GM23338 (cell line): ENCODE measurements at regions not wholly inside any gene's neighbourhood (a gene's known extent, or its start where the extent isn't known, plus 50 kb on each side); places are given as distances from the start of the nearest gene placed in this dataset.

Source experiments
- ATAC-seq: fragments of 200-7000 bp; cut with Tn5 transposase; 3 replicates; pipeline ENCODE4 v1.9.1; 2020
- DNase-seq: peaks from one replicate; pipeline ENCODE4 v3.0.0-alpha.2; 2015; ENCODE audit warnings: low spot score
- H2AFZ ChIP-seq: fragments of 200-600 bp; sonication (generic); 2 replicates; pipeline ENCODE4 v1.8.0; 2016; ENCODE audit warnings: antibody characterized with exemption, mild to moderate bottlenecking, moderate library complexity
- H3F3A ChIP-seq: fragments of 200-600 bp; sonication (generic); replicated peaks from 2 replicates; pipeline ENCODE4 v1.8.0; 2017; ENCODE audit warnings: antibody characterized with exemption, mixed run types, low read depth
- H3K27ac ChIP-seq: fragments of 200-600 bp; sonication (generic); 2 replicates; pipeline ENCODE4 v1.6.1; 2016; ENCODE audit warnings: low read depth
- H3K27me3 ChIP-seq: fragments of 200-600 bp; sonication (generic); 2 replicates; pipeline ENCODE4 v1.8.0; 2016; ENCODE audit warnings: mild to moderate bottlenecking, mixed run types, moderate library complexity; ENCODE audit not compliant: insufficient read depth
- H3K36me3 ChIP-seq: fragments of 200-600 bp; sonication (generic); 2 replicates; pipeline ENCODE4 v1.8.0; 2016; ENCODE audit warnings: mild to moderate bottlenecking; ENCODE audit not compliant: insufficient read depth
- H3K4me1 ChIP-seq: fragments of 200-600 bp; sonication (generic); 2 replicates; pipeline ENCODE4 v1.8.0; 2016; ENCODE audit warnings: mild to moderate bottlenecking, moderate library complexity; ENCODE audit not compliant: insufficient read depth
- H3K4me2 ChIP-seq: fragments of 200-600 bp; sonication (generic); 2 replicates; pipeline ENCODE4 v1.7.1; 2017; ENCODE audit warnings: mixed run types
- H3K4me3 ChIP-seq: fragments of 200-600 bp; sonication (generic); 2 replicates; pipeline ENCODE4 v1.6.1; 2016; ENCODE audit warnings: mixed run types
- H3K79me2 ChIP-seq: fragments of 200-600 bp; sonication (generic); replicated peaks from 2 replicates; pipeline ENCODE4 v1.8.0; 2017; ENCODE audit warnings: mild to moderate bottlenecking; ENCODE audit not compliant: insufficient read depth
- H3K9me2 ChIP-seq: fragments of 200-600 bp; sonication (generic); 2 replicates; pipeline ENCODE4 v1.8.0; 2017; ENCODE audit not compliant: insufficient read depth
- H4K20me1 ChIP-seq: fragments of 200-600 bp; sonication (generic); replicated peaks from 2 replicates; pipeline ENCODE4 v1.8.0; 2017; ENCODE audit warnings: mild to moderate bottlenecking; ENCODE audit not compliant: insufficient read depth
- H3K27ac Mint-ChIP-seq: 2 replicates; pipeline ENCODE4 v1.8.0; 2020; ENCODE audit warnings: inconsistent platforms, mild to moderate bottlenecking, moderate library complexity, mixed read lengths
- H3K27me3 Mint-ChIP-seq: 3 replicates; pipeline ENCODE4 v1.8.0; 2022; ENCODE audit warnings: low read depth, mild to moderate bottlenecking, moderate library complexity, mixed read lengths, inconsistent platforms; ENCODE audit not compliant: insufficient read depth, poor library complexity
- H3K36me3 Mint-ChIP-seq: 3 replicates; pipeline ENCODE4 v1.8.0; 2021; ENCODE audit warnings: low read depth, mild to moderate bottlenecking, inconsistent platforms, moderate library complexity, mixed read lengths
- H3K4me1 Mint-ChIP-seq: 3 replicates; pipeline ENCODE4 v1.8.0; 2020; ENCODE audit warnings: mild to moderate bottlenecking, inconsistent platforms, mixed read lengths
- H3K4me3 Mint-ChIP-seq: 3 replicates; pipeline ENCODE4 v1.8.0; 2021; ENCODE audit warnings: moderate library complexity, mild to moderate bottlenecking, inconsistent platforms, mixed read lengths
- H3K9me3 Mint-ChIP-seq: 3 replicates; pipeline ENCODE4 v1.8.0; 2020; ENCODE audit warnings: moderate library complexity, mild to moderate bottlenecking, inconsistent platforms, mixed read lengths
- JUNB ChIP-seq: IDR thresholded peaks from one replicate; pipeline ENCODE4 v1.6.1; 2016; ENCODE audit warnings: antibody characterized with exemption; ENCODE audit not compliant: unreplicated experiment
- POLR2AphosphoS5 ChIP-seq: IDR thresholded peaks from 2 replicates; pipeline ENCODE4 v1.6.1; 2016; ENCODE audit warnings: antibody characterized with exemption, low read depth
- STAT1 ChIP-seq: IDR thresholded peaks from one replicate; pipeline ENCODE4 v1.6.1; 2016; ENCODE audit warnings: antibody characterized with exemption; ENCODE audit not compliant: unreplicated experiment
- ZNF114 ChIP-seq: fragments of 250-450 bp; sonication (Bioruptor Pico); IDR thresholded peaks from 2 replicates; pipeline ENCODE4 v1.5.0; 2020; ENCODE audit warnings: mild to moderate bottlenecking, moderate library complexity
- TF ChIP-seq, protein P1 (sequence below): IDR thresholded peaks from 2 replicates; pipeline ENCODE4 v1.6.1; 2016; ENCODE audit warnings: antibody characterized with exemption
- TF ChIP-seq, protein P2 (sequence below): fragments of 250-450 bp; sonication (Bioruptor Pico); IDR thresholded peaks from 2 replicates; pipeline ENCODE4 v1.5.0; 2020; ENCODE audit warnings: mild to moderate bottlenecking, moderate library complexity
- TF ChIP-seq, protein P3 (sequence below), 2 experiments: fragments of 200-600 bp in 1 of 2; sonication (generic) in 1 of 2; conservative IDR thresholded peaks; 2 replicates each; pipeline versions ENCODE4 v1.5.1 to v1.6.1; 2016 to 2017; ENCODE audit warnings: antibody characterized with exemption in 2 of 2, low read depth in 2 of 2, mild to moderate bottlenecking in 2 of 2, moderate library complexity in 1 of 2

DNA sequence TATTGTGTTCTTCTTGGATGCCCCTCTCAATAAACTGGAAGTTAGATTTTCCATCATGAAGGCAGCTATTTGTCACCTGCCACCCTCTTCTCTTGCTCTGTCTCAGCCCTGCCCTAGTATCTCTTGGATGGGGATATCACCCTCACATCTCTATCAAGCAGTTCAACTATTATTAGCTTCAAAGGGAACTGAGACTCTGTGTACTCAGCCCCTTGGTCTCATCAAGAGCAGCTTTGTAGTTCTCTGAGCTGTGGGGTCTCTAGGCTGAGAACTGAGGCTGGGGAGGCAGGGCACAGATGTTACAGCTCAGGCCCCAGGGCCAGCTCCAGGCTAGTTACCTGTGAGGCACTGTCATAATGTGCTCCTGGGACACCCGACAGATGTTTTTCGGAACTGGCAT is 130.3 kb downstream of the DAD1 start:
- H3K27me3 Mint-ChIP-seq, result peaks cover 1% of the 10 kb centered on the region
- no peaks in the 10 kb centered on the region for H3K36me3 ChIP-seq
- H3K4me2 ChIP-seq, result no peak overlapping the region
- H3K79me2 ChIP-seq, result no peaks in the 10 kb centered on the region
- no peaks in the 10 kb centered on the region for H3K9me3 Mint-ChIP-seq
- H3K27me3 ChIP-seq, result no peaks in the 10 kb centered on the region
- H3K27ac ChIP-seq, result no peak overlapping the region
- H3K4me1 Mint-ChIP-seq, result no peaks in the 10 kb centered on the region
- 0 out of 2 replicates have a peak, but pooled peaks cover 2% of the 10 kb centered on the region for H3K9me2 ChIP-seq
- no peaks in the 10 kb centered on the region for H3K4me1 ChIP-seq
- H4K20me1 ChIP-seq, result no peaks in the 10 kb centered on the region
- no peak overlapping the region for H3K27ac Mint-ChIP-seq
- no peak overlapping the region for H3K4me3 ChIP-seq
- H2AFZ ChIP-seq, result no peak overlapping the region
- DNase-seq, result no peak
- no peak for ATAC-seq
- H3K4me3 Mint-ChIP-seq, result no peak overlapping the region
- no peaks in the 10 kb centered on the region for H3F3A ChIP-seq
- H3K36me3 Mint-ChIP-seq, result no peaks in the 10 kb centered on the region
- TF ChIP-seq, protein P1, sequence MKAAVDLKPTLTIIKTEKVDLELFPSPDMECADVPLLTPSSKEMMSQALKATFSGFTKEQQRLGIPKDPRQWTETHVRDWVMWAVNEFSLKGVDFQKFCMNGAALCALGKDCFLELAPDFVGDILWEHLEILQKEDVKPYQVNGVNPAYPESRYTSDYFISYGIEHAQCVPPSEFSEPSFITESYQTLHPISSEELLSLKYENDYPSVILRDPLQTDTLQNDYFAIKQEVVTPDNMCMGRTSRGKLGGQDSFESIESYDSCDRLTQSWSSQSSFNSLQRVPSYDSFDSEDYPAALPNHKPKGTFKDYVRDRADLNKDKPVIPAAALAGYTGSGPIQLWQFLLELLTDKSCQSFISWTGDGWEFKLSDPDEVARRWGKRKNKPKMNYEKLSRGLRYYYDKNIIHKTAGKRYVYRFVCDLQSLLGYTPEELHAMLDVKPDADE, result no peak
- TF ChIP-seq JUNB (no peak), STAT1 (no peak), ZNF114 (CRISPR knock-in tag) (no peak), POLR2AphosphoS5 (no peak)
- TF ChIP-seq, protein P2, sequence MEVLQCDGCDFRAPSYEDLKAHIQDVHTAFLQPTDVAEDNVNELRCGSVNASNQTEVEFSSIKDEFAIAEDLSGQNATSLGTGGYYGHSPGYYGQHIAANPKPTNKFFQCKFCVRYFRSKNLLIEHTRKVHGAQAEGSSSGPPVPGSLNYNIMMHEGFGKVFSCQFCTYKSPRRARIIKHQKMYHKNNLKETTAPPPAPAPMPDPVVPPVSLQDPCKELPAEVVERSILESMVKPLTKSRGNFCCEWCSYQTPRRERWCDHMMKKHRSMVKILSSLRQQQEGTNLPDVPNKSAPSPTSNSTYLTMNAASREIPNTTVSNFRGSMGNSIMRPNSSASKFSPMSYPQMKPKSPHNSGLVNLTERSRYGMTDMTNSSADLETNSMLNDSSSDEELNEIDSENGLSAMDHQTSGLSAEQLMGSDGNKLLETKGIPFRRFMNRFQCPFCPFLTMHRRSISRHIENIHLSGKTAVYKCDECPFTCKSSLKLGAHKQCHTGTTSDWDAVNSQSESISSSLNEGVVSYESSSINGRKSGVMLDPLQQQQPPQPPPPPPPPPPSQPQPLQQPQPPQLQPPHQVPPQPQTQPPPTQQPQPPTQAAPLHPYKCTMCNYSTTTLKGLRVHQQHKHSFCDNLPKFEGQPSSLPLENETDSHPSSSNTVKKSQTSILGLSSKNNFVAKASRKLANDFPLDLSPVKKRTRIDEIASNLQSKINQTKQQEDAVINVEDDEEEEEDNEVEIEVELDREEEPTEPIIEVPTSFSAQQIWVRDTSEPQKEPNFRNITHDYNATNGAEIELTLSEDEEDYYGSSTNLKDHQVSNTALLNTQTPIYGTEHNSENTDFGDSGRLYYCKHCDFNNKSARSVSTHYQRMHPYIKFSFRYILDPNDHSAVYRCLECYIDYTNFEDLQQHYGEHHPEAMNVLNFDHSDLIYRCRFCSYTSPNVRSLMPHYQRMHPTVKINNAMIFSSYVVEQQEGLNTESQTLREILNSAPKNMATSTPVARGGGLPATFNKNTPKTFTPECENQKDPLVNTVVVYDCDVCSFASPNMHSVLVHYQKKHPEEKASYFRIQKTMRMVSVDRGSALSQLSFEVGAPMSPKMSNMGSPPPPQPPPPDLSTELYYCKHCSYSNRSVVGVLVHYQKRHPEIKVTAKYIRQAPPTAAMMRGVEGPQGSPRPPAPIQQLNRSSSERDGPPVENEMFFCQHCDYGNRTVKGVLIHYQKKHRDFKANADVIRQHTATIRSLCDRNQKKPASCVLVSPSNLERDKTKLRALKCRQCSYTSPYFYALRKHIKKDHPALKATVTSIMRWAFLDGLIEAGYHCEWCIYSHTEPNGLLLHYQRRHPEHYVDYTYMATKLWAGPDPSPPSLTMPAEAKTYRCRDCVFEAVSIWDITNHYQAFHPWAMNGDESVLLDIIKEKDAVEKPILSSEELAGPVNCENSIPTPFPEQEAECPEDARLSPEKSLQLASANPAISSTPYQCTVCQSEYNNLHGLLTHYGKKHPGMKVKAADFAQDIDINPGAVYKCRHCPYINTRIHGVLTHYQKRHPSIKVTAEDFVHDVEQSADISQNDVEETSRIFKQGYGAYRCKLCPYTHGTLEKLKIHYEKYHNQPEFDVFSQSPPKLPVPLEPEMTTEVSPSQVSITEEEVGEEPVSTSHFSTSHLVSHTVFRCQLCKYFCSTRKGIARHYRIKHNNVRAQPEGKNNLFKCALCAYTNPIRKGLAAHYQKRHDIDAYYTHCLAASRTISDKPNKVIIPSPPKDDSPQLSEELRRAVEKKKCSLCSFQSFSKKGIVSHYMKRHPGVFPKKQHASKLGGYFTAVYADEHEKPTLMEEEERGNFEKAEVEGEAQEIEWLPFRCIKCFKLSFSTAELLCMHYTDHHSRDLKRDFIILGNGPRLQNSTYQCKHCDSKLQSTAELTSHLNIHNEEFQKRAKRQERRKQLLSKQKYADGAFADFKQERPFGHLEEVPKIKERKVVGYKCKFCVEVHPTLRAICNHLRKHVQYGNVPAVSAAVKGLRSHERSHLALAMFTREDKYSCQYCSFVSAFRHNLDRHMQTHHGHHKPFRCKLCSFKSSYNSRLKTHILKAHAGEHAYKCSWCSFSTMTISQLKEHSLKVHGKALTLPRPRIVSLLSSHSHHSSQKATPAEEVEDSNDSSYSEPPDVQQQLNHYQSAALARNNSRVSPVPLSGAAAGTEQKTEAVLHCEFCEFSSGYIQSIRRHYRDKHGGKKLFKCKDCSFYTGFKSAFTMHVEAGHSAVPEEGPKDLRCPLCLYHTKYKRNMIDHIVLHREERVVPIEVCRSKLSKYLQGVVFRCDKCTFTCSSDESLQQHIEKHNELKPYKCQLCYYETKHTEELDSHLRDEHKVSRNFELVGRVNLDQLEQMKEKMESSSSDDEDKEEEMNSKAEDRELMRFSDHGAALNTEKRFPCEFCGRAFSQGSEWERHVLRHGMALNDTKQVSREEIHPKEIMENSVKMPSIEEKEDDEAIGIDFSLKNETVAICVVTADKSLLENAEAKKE, result no peak
- TF ChIP-seq, protein P3, sequence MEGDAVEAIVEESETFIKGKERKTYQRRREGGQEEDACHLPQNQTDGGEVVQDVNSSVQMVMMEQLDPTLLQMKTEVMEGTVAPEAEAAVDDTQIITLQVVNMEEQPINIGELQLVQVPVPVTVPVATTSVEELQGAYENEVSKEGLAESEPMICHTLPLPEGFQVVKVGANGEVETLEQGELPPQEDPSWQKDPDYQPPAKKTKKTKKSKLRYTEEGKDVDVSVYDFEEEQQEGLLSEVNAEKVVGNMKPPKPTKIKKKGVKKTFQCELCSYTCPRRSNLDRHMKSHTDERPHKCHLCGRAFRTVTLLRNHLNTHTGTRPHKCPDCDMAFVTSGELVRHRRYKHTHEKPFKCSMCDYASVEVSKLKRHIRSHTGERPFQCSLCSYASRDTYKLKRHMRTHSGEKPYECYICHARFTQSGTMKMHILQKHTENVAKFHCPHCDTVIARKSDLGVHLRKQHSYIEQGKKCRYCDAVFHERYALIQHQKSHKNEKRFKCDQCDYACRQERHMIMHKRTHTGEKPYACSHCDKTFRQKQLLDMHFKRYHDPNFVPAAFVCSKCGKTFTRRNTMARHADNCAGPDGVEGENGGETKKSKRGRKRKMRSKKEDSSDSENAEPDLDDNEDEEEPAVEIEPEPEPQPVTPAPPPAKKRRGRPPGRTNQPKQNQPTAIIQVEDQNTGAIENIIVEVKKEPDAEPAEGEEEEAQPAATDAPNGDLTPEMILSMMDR (conservative IDR thresholded peaks at IDR 0.05; ENCODE audit: low read depth in 2 of 2), result no peak
